Astrocyte of the cerebellum (primary cell): ENCODE measurements at regions not wholly inside any gene's neighbourhood (a gene's known extent, or its start where the extent isn't known, plus 50 kb on each side); places are given as distances from the start of the nearest gene placed in this dataset.
"Not testable (repeated sequence)": the region's sequence is repeated elsewhere in the genome, so short reads cannot be mapped to it uniquely, and the experiment has no call there.

Source experiments
- DNase-seq: peaks from one replicate; pipeline ENCODE4 v3.0.0-alpha.2; 2011; ENCODE audit warnings: low read depth
- H3K4me3 ChIP-seq: 2 replicates; pipeline ENCODE4 v1.5.1; 2011; ENCODE audit warnings: mild to moderate bottlenecking, low read depth, low read length, moderate library complexity
- in situ Hi-C: cut with HindIII; loops from 2 replicates; pipeline ENCODE4 v1.10.0; 2017; ENCODE audit warnings: low sequenced_read_pairs
- TF ChIP-seq, protein P1 (sequence below): IDR thresholded peaks from 2 replicates; pipeline ENCODE4 v1.5.1; 2012; ENCODE audit warnings: low read length, low read depth, moderate library complexity, mild to moderate bottlenecking; ENCODE audit errors: missing control alignments

DNA sequence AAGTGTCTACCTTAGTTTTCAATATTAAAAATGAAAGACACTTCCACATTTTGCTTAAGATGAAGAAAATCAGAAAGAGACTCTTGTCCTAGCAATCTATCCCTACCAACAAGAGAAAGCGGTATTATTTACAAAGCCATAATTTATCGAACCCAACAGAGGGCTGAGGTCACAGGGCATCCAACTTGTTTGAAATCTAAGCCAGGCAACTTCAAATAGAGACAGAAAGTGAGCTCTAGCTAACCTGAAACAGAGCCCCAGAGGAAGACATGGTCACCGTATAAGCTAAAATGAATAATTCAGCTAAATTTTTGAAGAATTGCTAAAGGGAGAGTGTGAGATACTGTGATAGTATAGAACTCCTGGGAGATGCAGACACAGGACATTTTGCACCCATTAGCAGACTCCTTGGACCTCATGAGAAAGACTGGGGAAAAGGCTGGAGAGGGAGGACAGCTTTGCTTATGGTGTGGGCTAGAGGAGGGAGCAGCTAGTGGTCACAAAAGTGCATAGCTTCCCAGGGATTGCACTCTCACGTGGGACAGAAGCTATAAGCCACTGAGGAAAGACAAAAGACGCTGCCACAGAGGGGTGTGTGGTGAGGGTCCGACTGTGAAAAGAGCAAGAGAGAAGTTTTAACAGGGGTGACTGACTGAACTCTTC lies 624.2 kb upstream of the GRIN3A start:
- DNase-seq: no peak
- TF ChIP-seq, protein P1, sequence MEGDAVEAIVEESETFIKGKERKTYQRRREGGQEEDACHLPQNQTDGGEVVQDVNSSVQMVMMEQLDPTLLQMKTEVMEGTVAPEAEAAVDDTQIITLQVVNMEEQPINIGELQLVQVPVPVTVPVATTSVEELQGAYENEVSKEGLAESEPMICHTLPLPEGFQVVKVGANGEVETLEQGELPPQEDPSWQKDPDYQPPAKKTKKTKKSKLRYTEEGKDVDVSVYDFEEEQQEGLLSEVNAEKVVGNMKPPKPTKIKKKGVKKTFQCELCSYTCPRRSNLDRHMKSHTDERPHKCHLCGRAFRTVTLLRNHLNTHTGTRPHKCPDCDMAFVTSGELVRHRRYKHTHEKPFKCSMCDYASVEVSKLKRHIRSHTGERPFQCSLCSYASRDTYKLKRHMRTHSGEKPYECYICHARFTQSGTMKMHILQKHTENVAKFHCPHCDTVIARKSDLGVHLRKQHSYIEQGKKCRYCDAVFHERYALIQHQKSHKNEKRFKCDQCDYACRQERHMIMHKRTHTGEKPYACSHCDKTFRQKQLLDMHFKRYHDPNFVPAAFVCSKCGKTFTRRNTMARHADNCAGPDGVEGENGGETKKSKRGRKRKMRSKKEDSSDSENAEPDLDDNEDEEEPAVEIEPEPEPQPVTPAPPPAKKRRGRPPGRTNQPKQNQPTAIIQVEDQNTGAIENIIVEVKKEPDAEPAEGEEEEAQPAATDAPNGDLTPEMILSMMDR: no peak
- in situ Hi-C loops: no loop called here
- no peak overlapping the region for H3K4me3 ChIP-seq

DNA sequence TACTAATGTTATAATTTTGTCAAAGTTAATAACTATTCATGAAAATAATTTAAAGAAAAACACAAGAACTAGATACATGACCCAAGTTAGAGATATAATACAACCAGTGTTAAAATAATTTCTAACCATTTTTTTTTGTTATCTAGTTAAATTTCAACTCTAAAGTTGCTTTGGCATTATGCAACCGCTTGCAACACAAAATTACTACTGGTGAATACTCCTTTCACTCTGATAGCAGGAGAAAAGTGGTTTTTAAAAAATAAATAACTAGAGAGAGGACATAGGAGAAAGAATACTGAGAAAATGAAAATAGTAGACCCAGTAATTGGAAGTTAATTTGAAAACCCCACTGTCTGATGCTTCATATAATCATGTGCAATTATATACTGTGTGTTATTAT lies 622.4 kb upstream of the GRIN3A start:
- H3K4me3 ChIP-seq: no peak overlapping the region
- TF ChIP-seq, protein P1: no peak
- in situ Hi-C loops: no loop called here
- no peak for DNase-seq

DNA sequence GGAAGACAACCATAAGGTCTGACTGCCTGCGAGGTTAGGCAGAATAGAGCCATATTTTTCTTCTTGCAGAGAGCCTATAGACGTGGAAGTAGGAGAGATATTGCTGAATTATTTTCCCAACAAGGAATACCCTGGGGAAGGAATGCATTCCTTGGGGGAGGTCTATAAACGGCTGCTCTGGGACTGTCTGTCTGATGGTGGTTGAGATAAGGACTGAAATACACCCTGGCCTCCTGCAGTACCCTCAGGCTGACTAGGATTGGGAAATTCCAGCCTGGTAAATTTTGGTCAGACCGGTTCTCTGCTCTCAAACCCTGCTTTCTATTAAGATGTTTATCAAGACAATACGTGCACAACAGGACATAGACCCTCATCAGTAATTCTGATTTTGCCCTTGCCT lies 617.5 kb upstream of the GRIN3A start:
- TF ChIP-seq, protein P1: no peak
- DNase-seq: no peak
- in situ Hi-C loops: no loop called here
- no peak overlapping the region for H3K4me3 ChIP-seq

DNA sequence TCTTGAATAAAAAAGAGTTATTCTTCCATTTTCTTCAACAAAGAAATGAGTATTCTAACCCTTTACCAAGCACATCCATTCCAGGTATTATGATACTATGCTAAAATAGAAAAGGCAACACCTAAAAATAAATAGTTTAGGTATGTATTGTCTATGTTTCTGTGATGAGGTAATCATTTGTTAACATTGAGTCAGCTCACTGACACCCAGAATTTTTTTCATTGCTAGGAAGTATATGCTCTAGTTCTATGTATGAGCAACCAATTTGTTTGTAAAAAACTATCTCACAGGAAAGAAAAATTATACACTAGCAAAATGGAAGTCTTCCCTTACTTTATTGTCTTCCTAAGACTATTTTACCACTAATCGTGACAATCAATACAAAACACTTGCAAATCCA lies 615.6 kb upstream of the GRIN3A start:
- TF ChIP-seq, protein P1: no peak
- in situ Hi-C loops: no loop called here
- no peak overlapping the region for H3K4me3 ChIP-seq
- DNase-seq: no peak

DNA sequence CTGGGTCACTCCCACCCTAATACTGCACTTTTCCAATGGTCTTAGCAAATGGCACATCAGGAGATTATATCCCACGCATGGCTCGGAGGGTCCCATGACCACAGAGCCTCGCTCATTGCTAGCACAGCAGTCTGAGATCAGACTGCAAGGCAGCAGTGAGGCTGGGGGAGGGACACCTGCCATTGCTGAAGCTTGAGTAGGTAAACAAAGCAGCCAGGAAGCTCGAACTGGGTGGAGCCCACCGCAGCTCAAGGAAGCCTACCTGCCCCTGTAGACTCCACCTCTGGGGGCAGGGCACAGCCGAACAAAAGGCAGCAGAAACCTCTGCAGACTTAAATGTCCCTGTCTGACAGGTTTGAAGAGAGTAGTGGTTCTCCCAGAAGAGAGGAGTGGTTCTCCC lies 599.0 kb upstream of the GRIN3A start:
- H3K4me3 ChIP-seq, in situ Hi-C loops, DNase-seq: not testable (repeated sequence)

DNA sequence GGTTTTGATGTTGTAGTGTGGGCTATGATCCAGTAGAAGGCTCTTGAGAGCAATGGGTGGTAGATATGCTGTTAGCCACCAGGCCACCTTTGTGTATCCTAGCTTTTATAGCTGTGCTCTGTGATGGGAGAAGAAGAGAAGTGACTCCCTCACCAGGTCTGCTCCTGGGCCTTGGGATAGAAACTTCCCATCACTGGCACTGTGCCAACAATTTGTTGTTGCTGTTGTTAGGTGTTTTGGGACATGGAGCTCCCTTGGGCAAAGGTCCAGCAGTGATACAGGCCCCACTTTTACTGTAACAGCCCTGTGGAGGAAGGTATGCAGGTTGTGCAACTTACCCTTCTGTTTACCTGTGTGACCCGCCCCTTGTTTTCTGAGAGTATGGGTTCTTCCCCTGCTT lies 570.9 kb upstream of the GRIN3A start:
- H3K4me3 ChIP-seq: no peak overlapping the region
- TF ChIP-seq, protein P1: no peak
- in situ Hi-C loops: no loop called here

DNA sequence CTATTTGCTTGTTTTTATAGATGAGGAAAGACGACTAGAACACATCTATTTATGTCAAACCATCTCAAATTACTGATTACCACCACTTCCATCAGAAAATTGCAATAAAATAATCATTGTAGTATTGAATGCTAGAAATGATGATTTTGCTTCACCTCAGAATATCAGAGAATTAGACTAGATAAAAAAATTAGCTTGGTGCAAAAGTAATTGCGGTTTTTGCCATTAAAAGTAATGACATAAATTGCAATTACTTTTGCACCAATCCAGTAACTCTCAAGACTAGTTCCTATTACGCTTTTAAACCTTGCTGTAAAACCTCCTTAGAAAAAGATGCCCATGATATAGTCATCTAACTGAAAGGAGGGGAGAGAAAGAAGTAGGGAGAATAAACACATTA lies 556.7 kb upstream of the GRIN3A start:
- TF ChIP-seq, protein P1: no peak
- H3K4me3 ChIP-seq: no peak overlapping the region
- in situ Hi-C loops: no loop called here
- no peak for DNase-seq

More for the DNA sequence above, 570.9 kb upstream of the GRIN3A start:
- DNase-seq: no peak
